ENCODE measurements at regions not wholly inside any gene's neighbourhood (a gene's known extent, or its start where the extent isn't known, plus 50 kb on each side); places are given as distances from the start of the nearest gene placed in this dataset.

GRCh38 chr15:29903028-29903427 is 80.8 kb upstream of the TJP1 start:
- Histone ChIP-seq H3K23me2 (ENCODE audit: insufficient read length, low read depth, low read length, poor library complexity, severe bottlenecking) (no peaks in the 10 kb centered on the region), H3K27ac (ENCODE audit: insufficient read length, low read depth, low read length) (no peak overlapping the region), H4K5ac (ENCODE audit: insufficient read length, low read depth, low read length) (no peak overlapping the region), H3K27me3 (ENCODE audit: insufficient read depth, low read length) (no peaks in the 10 kb centered on the region), H2BK20ac (ENCODE audit: low read depth, low read length, poor library complexity, severe bottlenecking) (no peak overlapping the region), H2BK15ac (ENCODE audit: low read depth, low read length) (no peak overlapping the region), H4K8ac (replicated peaks; ENCODE audit: insufficient read length, low read depth, low read length) (no peak overlapping the region), H2BK12ac (ENCODE audit: insufficient read length, low read depth, low read length) (no peak overlapping the region), H3T11ph (ENCODE audit: low read length) (no peak overlapping the region), H4K20me1 (ENCODE audit: control insufficient read depth, insufficient read depth, insufficient read length) (no peaks in the 10 kb centered on the region), H3K79me2 (ENCODE audit: insufficient read depth, low read length) (no peaks in the 10 kb centered on the region), H3K79me1 (ENCODE audit: insufficient read depth, low read depth, low read length, poor library complexity, severe bottlenecking) (no peaks in the 10 kb centered on the region), H3K23ac (ENCODE audit: insufficient read length, low read depth, low read length) (no peak overlapping the region), H3K14ac (ENCODE audit: insufficient read depth, low read length) (no peak overlapping the region), H3K18ac (ENCODE audit: insufficient read length, low read depth, low read length) (no peak overlapping the region), H2BK120ac (ENCODE audit: low read depth, low read length, poor library complexity, severe bottlenecking) (no peak overlapping the region), H3K4ac (ENCODE audit: low read depth, low read length) (no peak overlapping the region), H2BK5ac (ENCODE audit: insufficient read length, low read length) (no peak overlapping the region), H4K91ac (ENCODE audit: insufficient read length, low read depth, low read length) (no peak overlapping the region), H3K56ac (ENCODE audit: insufficient read length, low read depth, low read length) (no peak overlapping the region), H3K4me2 (ENCODE audit: insufficient read depth, insufficient read length, low read length) (no peak overlapping the region), H3K4me1 (ENCODE audit: insufficient read depth, low read length) (peaks cover 10% of the 10 kb centered on the region), H3K9ac (ENCODE audit: extremely low read depth, insufficient read length, low read length) (no peak overlapping the region), H2AK5ac (ENCODE audit: insufficient read length, low read length) (no peak overlapping the region), H2AFZ (ENCODE audit: low read length) (no peak overlapping the region), H3K9me3 (ENCODE audit: control insufficient read depth, low read depth, low read length) (no peaks in the 10 kb centered on the region)
- Mint-ChIP-seq H3K27me3 (ENCODE audit: low read depth) (no peaks in the 10 kb centered on the region), H3K27ac (no peak overlapping the region; a peak in 1 of 7 replicates), H3K9me3 (peaks cover 3 to 5% of the 10 kb centered on the region in 2 experiments), H3K4me3 (no peak overlapping the region), H3K4me1 (peaks cover 33 to 36% of the 10 kb centered on the region in 2 experiments), H3K36me3 (ENCODE audit: insufficient read depth in 1 of 3, low read depth in 3 of 3) (peaks cover 3 to 5% (median 3%) of the 10 kb centered on the region in 3 experiments)
- DNase-seq = no peak
- WGBS (ENCODE audit: extremely low coverage, insufficient read length, low lambda C conversion rate) = no CpG with 5 or more reads among the region's 2 CpGs
- TF ChIP-seq CTCF (conservative IDR thresholded peaks at IDR 0.05) = no peak
